GM20000 (cell line): ENCODE measurements at regions not wholly inside any gene's neighbourhood (a gene's known extent, or its start where the extent isn't known, plus 50 kb on each side); places are given as distances from the start of the nearest gene placed in this dataset.
"Not testable (repeated sequence)": the region's sequence is repeated elsewhere in the genome, so short reads cannot be mapped to it uniquely, and the experiment has no call there.

ENCODE experiments used
- DNase-seq: peaks from one replicate; pipeline ENCODE4 v3.0.0; 2012; ENCODE audit warnings: low spot score
- CTCF ChIP-seq: IDR thresholded peaks from 2 replicates; pipeline ENCODE4 v1.5.1; 2012; ENCODE audit warnings: mild to moderate bottlenecking, control low read depth; ENCODE audit errors: extremely low read depth, missing control alignments

- no peak for TF ChIP-seq CTCF
Observed at GRCh38 chr15:20358779-20359414, 182.7 kb downstream of the GOLGA6L6 start.

GRCh38 chr15:20358066-20358778 lies 183.4 kb downstream of the GOLGA6L6 start:
- peak; percentile 32 for DNase-seq
- no peak for TF ChIP-seq CTCF

More at GRCh38 chr15:20358779-20359414, 182.7 kb downstream of the GOLGA6L6 start:
- DNase-seq = no peak

GRCh38 chr15:20357481-20358065 lies 184.0 kb downstream of the GOLGA6L6 start:
- TF ChIP-seq CTCF = no peak
- peak; percentile 38 for DNase-seq

GRCh38 chr15:20356911-20357480 lies 184.6 kb downstream of the GOLGA6L6 start:
- DNase-seq = peak; percentile 51
- no peak for TF ChIP-seq CTCF

GRCh38 chr15:20356444-20356910 lies 185.1 kb downstream of the GOLGA6L6 start:
- peak; percentile 93 for DNase-seq
- peak; percentile 83 for TF ChIP-seq CTCF

GRCh38 chr15:20355256-20355868 lies 186.2 kb downstream of the GOLGA6L6 start:
- DNase-seq = peak; percentile 47
- TF ChIP-seq CTCF = no peak

- not testable (repeated sequence) for DNase-seq
Observed at GRCh38 chr15:20354884-20355223, 186.7 kb downstream of the GOLGA6L6 start.
